Activated CD8-positive, alpha-beta memory T cell treated with anti-CD3 and anti-CD28 coated beads, Interleukin-2, amount 10 ng/mL, durations not matched to agents 7 days and 5 days (primary cell): ENCODE measurements at regions not wholly inside any gene's neighbourhood (a gene's known extent, or its start where the extent isn't known, plus 50 kb on each side); places are given as distances from the start of the nearest gene placed in this dataset.

Experiments used
- ATAC-seq: fragments of 150-1000 bp; cut with Tn5 transposase; one replicate; pipeline ENCODE4 v1.10.0; 2021; ENCODE audit warnings: moderate library complexity
- CTCF ChIA-PET: fragments of 350-600 bp; sonication (Branson Sonifier 250); formaldehyde crosslinking; loops from one replicate; lab custom pipeline; 2021; ENCODE audit warnings: antibody characterized with exemption; lab: Charles Lee
- DNase-seq: peaks from one replicate; pipeline ENCODE4 v3.0.0-alpha.2; 2020
- H3K27ac Mint-ChIP-seq: one replicate; pipeline ENCODE4 v1.8.0; 2021; ENCODE audit warnings: mild to moderate bottlenecking, mixed read lengths
- H3K27me3 Mint-ChIP-seq: one replicate; pipeline ENCODE4 v1.8.0; 2021; ENCODE audit warnings: mixed read lengths
- H3K36me3 Mint-ChIP-seq: one replicate; pipeline ENCODE4 v1.8.0; 2021; ENCODE audit warnings: mild to moderate bottlenecking, mixed read lengths
- H3K4me1 Mint-ChIP-seq: one replicate; pipeline ENCODE4 v1.8.0; 2021; ENCODE audit warnings: mixed read lengths
- H3K4me3 Mint-ChIP-seq: one replicate; pipeline ENCODE4 v1.8.0; 2021; ENCODE audit warnings: mild to moderate bottlenecking, moderate library complexity, mixed read lengths
- H3K9me3 Mint-ChIP-seq: one replicate; pipeline ENCODE4 v1.8.0; 2022; ENCODE audit warnings: low read depth, mixed read lengths

- H3K4me3 Mint-ChIP-seq: no peak overlapping the region
- ATAC-seq (no peak), DNase-seq (no peak)
- no peak overlapping the region for H3K27ac Mint-ChIP-seq
- H3K36me3 Mint-ChIP-seq: no peaks in the 10 kb centered on the region
- H3K27me3 Mint-ChIP-seq: no peaks in the 10 kb centered on the region
- CTCF ChIA-PET: no interaction called here
- peaks cover 8% of the 10 kb centered on the region for H3K9me3 Mint-ChIP-seq
- H3K4me1 Mint-ChIP-seq: no peaks in the 10 kb centered on the region
Measured at GRCh38 chr18:41153871-41154270, 801.2 kb upstream of the PIK3C3 start.

- H3K27ac Mint-ChIP-seq: no peak overlapping the region
- CTCF ChIA-PET: no interaction called here
- DNase-seq: no peak
- H3K9me3 Mint-ChIP-seq: peaks cover 6% of the 10 kb centered on the region
- no peak for ATAC-seq
- no peaks in the 10 kb centered on the region for H3K36me3 Mint-ChIP-seq
- no peak overlapping the region for H3K4me3 Mint-ChIP-seq
- no peaks in the 10 kb centered on the region for H3K27me3 Mint-ChIP-seq
- no peaks in the 10 kb centered on the region for H3K4me1 Mint-ChIP-seq
Measured at GRCh38 chr18:41150316-41150715, 804.7 kb upstream of the PIK3C3 start.

DNA sequence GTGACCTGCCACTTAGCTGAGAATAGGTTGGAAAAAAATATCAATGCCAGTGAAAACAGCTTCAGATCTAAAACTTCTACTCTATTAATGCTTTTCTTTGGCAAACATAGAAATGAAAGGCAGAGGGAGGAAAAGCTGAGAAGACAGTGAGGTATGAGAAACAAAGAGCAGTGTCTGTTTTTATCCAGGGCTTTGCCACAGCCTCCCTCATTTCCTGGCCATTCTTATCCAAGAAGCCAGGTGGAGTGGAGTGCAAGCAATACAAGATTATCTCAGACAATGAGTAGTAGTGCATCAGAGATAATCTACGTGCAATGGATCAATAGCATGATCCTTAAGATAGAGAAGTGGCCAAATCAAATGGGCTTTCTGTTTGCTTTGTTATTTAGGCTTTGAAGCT, 808.7 kb upstream of the PIK3C3 start:
- H3K9me3 Mint-ChIP-seq: peaks cover 13% of the 10 kb centered on the region
- H3K4me1 Mint-ChIP-seq: no peaks in the 10 kb centered on the region
- no peaks in the 10 kb centered on the region for H3K27me3 Mint-ChIP-seq
- no peaks in the 10 kb centered on the region for H3K36me3 Mint-ChIP-seq
- DNase-seq: no peak
- ATAC-seq: no peak
- CTCF ChIA-PET: no interaction called here
- H3K27ac Mint-ChIP-seq: no peak overlapping the region
- no peak overlapping the region for H3K4me3 Mint-ChIP-seq

- ATAC-seq (no peak), DNase-seq (no peak)
- Mint-ChIP-seq H3K4me3 (no peak overlapping the region), H3K27me3 (no peaks in the 10 kb centered on the region), H3K4me1 (no peaks in the 10 kb centered on the region), H3K36me3 (no peaks in the 10 kb centered on the region), H3K9me3 (peaks cover 13% of the 10 kb centered on the region), H3K27ac (no peak overlapping the region)
- CTCF ChIA-PET: no interaction called here
Measured at GRCh38 chr18:41145516-41145915, 809.5 kb upstream of the PIK3C3 start.

DNA sequence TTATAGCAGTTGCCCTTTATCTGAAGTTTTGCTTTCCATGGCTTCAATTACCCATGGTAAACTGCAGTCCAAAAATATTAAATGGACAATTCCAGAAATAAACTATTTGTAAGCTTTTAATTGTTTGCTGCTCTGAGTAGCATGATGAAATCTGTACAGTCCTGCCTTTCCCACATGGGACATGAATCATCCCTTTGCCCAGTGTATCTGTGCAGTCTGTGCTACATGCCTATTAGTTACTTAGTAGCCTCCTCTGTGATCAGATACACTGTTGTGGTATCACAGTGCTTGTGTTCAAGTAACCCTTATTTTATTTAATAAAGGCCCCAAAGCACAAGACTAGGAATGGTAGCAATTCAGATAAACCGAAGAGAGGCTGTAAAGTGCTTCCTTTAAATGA, 810.6 kb upstream of the PIK3C3 start:
- no peak for DNase-seq
- CTCF ChIA-PET: no interaction called here
- Mint-ChIP-seq H3K36me3 (no peaks in the 10 kb centered on the region), H3K27ac (no peak overlapping the region), H3K27me3 (no peaks in the 10 kb centered on the region), H3K4me3 (no peak overlapping the region), H3K4me1 (no peaks in the 10 kb centered on the region), H3K9me3 (peaks cover 13% of the 10 kb centered on the region)
- ATAC-seq: no peak

- no peaks in the 10 kb centered on the region for H3K4me1 Mint-ChIP-seq
- H3K27me3 Mint-ChIP-seq: no peaks in the 10 kb centered on the region
- H3K36me3 Mint-ChIP-seq: no peaks in the 10 kb centered on the region
- peaks cover 13% of the 10 kb centered on the region for H3K9me3 Mint-ChIP-seq
- CTCF ChIA-PET: no interaction called here
- DNase-seq (no peak), ATAC-seq (no peak)
- H3K27ac Mint-ChIP-seq: no peak overlapping the region
- no peak overlapping the region for H3K4me3 Mint-ChIP-seq
Measured at GRCh38 chr18:41140506-41140905, 814.5 kb upstream of the PIK3C3 start.

GRCh38 chr18:41135146-41135545, 819.9 kb upstream of the PIK3C3 start:
- DNase-seq: no peak
- Mint-ChIP-seq H3K27me3 (no peaks in the 10 kb centered on the region), H3K9me3 (peaks cover 13% of the 10 kb centered on the region), H3K4me3 (no peak overlapping the region), H3K36me3 (no peaks in the 10 kb centered on the region), H3K4me1 (no peaks in the 10 kb centered on the region), H3K27ac (no peak overlapping the region)
- no peak for ATAC-seq
- CTCF ChIA-PET: no interaction called here

GRCh38 chr18:41134426-41134825, 820.6 kb upstream of the PIK3C3 start:
- no peaks in the 10 kb centered on the region for H3K27me3 Mint-ChIP-seq
- ATAC-seq (no peak), DNase-seq (no peak)
- H3K4me1 Mint-ChIP-seq: no peaks in the 10 kb centered on the region
- no peak overlapping the region for H3K27ac Mint-ChIP-seq
- no peaks in the 10 kb centered on the region for H3K36me3 Mint-ChIP-seq
- H3K4me3 Mint-ChIP-seq: no peak overlapping the region
- H3K9me3 Mint-ChIP-seq: peaks cover 13% of the 10 kb centered on the region
- CTCF ChIA-PET: no interaction called here

DNA sequence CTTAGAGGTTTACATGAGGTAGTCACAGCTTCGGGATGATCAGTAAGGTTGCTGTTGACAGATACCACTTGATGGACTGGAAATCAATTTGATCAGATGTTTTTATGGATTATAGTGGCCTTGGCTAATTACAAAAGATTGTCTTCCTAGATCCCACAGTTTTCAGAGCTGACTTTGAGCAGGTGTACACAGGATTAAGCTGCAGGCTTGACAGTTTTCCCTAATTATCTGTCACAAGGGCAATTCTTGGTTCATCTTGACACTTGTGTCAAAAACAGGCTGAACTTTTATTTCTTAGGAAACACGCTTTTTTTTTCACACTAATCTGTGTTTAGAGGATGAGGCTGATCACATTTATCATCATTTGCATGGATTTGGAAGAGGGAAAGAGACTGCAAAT, 824.0 kb upstream of the PIK3C3 start:
- no peaks in the 10 kb centered on the region for H3K27me3 Mint-ChIP-seq
- no peak overlapping the region for H3K4me3 Mint-ChIP-seq
- CTCF ChIA-PET: no interaction called here
- no peak overlapping the region for H3K27ac Mint-ChIP-seq
- no peaks in the 10 kb centered on the region for H3K4me1 Mint-ChIP-seq
- no peaks in the 10 kb centered on the region for H3K36me3 Mint-ChIP-seq
- H3K9me3 Mint-ChIP-seq: peaks cover 16% of the 10 kb centered on the region
- DNase-seq: no peak
- ATAC-seq: no peak

- Mint-ChIP-seq H3K9me3 (peaks cover 12% of the 10 kb centered on the region), H3K36me3 (no peaks in the 10 kb centered on the region), H3K4me1 (no peaks in the 10 kb centered on the region), H3K27me3 (no peaks in the 10 kb centered on the region), H3K27ac (no peak overlapping the region), H3K4me3 (no peak overlapping the region)
- CTCF ChIA-PET: no interaction called here
- no peak for DNase-seq
- ATAC-seq: no peak
Measured at GRCh38 chr18:41128545-41128944, 826.5 kb upstream of the PIK3C3 start.

- no peaks in the 10 kb centered on the region for H3K27me3 Mint-ChIP-seq
- CTCF ChIA-PET: no interaction called here
- no peak for ATAC-seq
- H3K4me3 Mint-ChIP-seq: no peak overlapping the region
- H3K36me3 Mint-ChIP-seq: no peaks in the 10 kb centered on the region
- no peaks in the 10 kb centered on the region for H3K4me1 Mint-ChIP-seq
- DNase-seq: no peak
- H3K27ac Mint-ChIP-seq: no peak overlapping the region
- peaks cover 12% of the 10 kb centered on the region for H3K9me3 Mint-ChIP-seq
Measured at GRCh38 chr18:41128126-41128525, 826.9 kb upstream of the PIK3C3 start.

DNA sequence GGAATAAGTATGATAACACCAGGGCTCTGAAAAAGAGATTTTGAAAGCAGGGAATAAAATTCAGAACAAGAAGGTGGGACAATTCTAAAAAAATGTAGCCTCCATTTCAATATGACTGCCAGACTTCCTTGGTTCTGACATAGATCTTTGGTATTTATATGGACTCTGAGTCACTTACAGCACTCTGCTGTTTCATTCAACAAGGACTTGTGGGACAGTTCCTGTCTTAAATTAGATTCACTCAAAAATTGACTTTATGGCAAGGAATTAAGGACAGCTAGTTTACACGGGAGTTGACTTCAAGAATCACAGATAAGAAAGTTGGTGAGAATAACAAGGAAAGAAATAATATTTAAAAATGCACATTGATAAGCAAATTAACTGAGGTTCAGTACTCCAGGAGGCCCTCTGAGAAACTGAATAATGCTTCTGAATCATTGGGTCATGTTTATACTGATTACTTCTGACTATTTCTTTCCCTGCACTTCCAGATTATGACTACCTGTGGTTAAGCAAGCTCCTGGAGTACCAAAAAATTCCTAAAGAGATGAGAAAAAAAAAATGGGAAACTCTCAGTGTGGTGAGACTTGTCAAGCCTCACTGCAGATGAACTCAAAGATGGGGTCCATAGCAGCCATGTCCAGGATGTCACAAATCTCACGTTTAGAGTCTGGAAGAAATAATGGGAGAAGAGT, 828.3 kb upstream of the PIK3C3 start:
- CTCF ChIA-PET: no interaction called here
- Mint-ChIP-seq H3K4me1 (no peaks in the 10 kb centered on the region), H3K4me3 (no peak overlapping the region), H3K27me3 (no peaks in the 10 kb centered on the region), H3K36me3 (no peaks in the 10 kb centered on the region), H3K27ac (no peak overlapping the region), H3K9me3 (peaks cover 10% of the 10 kb centered on the region)
- DNase-seq (no peak), ATAC-seq (no peak)

- no peak overlapping the region for H3K4me3 Mint-ChIP-seq
- ATAC-seq (no peak), DNase-seq (no peak)
Measured at GRCh38 chr18:41121116-41121826, 833.8 kb upstream of the PIK3C3 start.

DNA sequence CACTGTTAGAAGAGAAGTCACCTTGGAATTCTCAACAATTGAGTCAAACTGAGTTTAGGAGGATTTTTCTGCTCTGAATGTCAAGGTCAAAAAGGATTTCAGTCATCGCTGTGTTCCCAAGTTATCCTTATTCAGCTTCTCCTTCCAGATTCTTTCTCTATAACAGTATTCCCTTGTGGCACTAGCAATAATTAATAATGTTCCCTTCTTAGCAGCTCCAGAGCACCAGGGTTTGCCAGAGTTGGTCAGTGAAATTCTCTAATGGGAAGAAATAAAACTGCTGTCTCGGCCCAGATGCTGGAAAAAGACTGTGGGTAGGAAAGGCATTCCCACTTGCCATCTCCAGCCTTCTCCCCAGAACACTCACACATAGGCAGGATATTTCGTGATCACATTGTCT, 836.0 kb upstream of the PIK3C3 start:
- ATAC-seq (no peak), DNase-seq (no peak)
- H3K4me1 Mint-ChIP-seq: no peaks in the 10 kb centered on the region
- H3K27ac Mint-ChIP-seq: no peak overlapping the region
- peaks cover 10% of the 10 kb centered on the region for H3K9me3 Mint-ChIP-seq
- CTCF ChIA-PET: no interaction called here
- H3K4me3 Mint-ChIP-seq: no peak overlapping the region
- H3K36me3 Mint-ChIP-seq: no peaks in the 10 kb centered on the region
- H3K27me3 Mint-ChIP-seq: no peaks in the 10 kb centered on the region

More at GRCh38 chr18:41121116-41121826, 833.8 kb upstream of the PIK3C3 start:
- Mint-ChIP-seq H3K4me1 (no peaks in the 10 kb centered on the region), H3K27ac (no peak overlapping the region), H3K9me3 (peaks cover 13% of the 10 kb centered on the region), H3K36me3 (no peaks in the 10 kb centered on the region), H3K27me3 (no peaks in the 10 kb centered on the region)
- CTCF ChIA-PET: no interaction called here
